GM13976 (cell line): ENCODE measurements at regions not wholly inside any gene's neighbourhood (a gene's known extent, or its start where the extent isn't known, plus 50 kb on each side); places are given as distances from the start of the nearest gene placed in this dataset.

Experiments
- DNase-seq: peaks from one replicate; pipeline ENCODE4 v3.0.0; 2012; ENCODE audit warnings: low spot score
- in situ Hi-C: fragments of 300-500 bp; cut with MboI; formaldehyde crosslinking; loops from one replicate; pipeline ENCODE4 v1.12.0; 2022; ENCODE audit warnings: low sequenced_read_pairs, mixed read lengths, inconsistent platforms; ENCODE audit not compliant: unreplicated experiment
- TF ChIP-seq, protein P1 (sequence below): IDR thresholded peaks from 2 replicates; pipeline ENCODE4 v1.5.1; 2012; ENCODE audit warnings: borderline replicate concordance, mild to moderate bottlenecking; ENCODE audit not compliant: insufficient read depth; ENCODE audit errors: extremely low read depth, missing control alignments, control extremely low read depth

DNA sequence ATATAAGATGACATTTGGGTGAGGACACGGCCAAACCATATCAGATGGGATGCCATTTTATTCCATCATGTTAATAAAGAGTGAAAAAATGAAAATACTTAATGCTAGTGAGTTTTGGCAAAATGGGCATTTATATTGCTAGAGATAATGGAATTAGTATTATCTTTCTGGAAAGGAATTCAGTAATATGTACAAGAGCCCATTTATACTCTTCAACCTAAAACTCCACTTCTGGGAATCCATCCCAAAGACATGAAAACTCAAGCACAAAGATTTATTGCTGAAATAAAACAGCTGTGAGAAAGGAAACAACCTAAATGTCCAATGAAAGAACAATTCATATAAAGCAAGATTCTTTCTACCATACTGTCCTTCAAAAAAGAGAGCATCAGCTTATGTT is 96.0 kb upstream of the TMEM168 start:
- TF ChIP-seq, protein P1, sequence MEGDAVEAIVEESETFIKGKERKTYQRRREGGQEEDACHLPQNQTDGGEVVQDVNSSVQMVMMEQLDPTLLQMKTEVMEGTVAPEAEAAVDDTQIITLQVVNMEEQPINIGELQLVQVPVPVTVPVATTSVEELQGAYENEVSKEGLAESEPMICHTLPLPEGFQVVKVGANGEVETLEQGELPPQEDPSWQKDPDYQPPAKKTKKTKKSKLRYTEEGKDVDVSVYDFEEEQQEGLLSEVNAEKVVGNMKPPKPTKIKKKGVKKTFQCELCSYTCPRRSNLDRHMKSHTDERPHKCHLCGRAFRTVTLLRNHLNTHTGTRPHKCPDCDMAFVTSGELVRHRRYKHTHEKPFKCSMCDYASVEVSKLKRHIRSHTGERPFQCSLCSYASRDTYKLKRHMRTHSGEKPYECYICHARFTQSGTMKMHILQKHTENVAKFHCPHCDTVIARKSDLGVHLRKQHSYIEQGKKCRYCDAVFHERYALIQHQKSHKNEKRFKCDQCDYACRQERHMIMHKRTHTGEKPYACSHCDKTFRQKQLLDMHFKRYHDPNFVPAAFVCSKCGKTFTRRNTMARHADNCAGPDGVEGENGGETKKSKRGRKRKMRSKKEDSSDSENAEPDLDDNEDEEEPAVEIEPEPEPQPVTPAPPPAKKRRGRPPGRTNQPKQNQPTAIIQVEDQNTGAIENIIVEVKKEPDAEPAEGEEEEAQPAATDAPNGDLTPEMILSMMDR: no peak
- in situ Hi-C loops: loop anchor here (25.0 kb wide), 1 partner anchor 324 kb away; no protein-coding TSS in a partner anchor
- no peak for DNase-seq

DNA sequence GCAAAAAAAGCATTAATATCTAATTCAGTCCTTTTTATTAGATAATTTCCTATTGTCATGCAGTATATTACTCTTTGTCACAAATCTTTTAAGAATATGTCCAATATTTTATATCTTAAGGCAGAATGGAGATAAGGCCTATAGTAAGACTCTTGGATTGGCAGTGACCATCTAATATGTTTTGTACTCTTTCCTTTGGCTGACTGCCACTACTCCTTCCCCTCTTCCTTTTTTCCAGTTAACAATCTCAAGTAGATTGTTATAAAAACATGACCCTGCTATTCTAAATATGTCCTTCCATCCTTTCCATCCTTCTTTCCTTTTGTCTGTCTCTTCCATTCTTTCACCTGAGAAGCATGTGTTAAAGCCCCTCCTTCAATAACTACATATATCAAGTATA is 92.8 kb upstream of the TMEM168 start:
- no peak for DNase-seq
- TF ChIP-seq, protein P1: no peak
- in situ Hi-C loops: loop anchor here (25.0 kb wide), 1 partner anchor 321 kb away; no protein-coding TSS in a partner anchor

DNA sequence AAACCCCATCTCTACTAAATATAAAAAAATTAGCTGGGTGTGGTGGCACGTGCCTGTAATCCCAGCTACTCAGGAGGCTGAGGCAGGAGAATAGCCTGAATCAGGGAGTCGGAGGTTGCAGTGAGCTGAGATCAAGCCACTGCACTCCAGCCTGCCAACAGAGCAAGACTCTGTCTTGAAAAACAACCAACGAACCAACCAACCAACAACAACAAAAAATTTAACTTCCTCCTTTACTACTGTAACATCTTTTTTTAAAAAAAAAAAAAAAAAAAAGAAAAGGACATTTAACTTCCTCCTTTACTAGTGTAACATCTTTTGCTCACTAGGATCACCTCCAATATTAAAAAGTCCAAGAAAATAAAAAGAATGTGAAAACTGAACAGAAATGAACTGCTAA is 92.3 kb upstream of the TMEM168 start:
- TF ChIP-seq, protein P1: no peak
- in situ Hi-C loops: loop anchor here (25.0 kb wide), 1 partner anchor 320 kb away; no protein-coding TSS in a partner anchor
- no peak for DNase-seq

DNA sequence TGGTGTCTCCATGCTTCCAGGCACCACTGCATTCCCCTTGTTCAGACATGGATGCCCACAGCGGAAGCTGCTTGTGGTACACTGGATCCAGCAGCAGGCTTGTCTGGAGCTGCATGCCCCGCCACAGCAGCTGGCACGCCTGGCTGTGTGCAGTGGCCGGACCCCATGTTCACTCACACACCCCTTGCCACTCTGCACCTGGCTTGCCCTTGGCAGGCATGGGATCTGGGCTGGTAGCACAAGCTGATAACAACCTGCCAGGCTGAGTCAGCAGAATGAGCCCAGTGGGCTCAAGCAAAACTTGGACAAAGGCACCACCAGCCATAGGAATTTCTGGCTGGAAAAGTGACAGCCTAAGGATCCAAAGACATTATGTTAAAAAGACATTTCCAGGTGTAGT is 91.8 kb upstream of the TMEM168 start:
- no peak for DNase-seq
- TF ChIP-seq, protein P1: no peak
- in situ Hi-C loops: loop anchor here (25.0 kb wide), 1 partner anchor 320 kb away; no protein-coding TSS in a partner anchor

DNA sequence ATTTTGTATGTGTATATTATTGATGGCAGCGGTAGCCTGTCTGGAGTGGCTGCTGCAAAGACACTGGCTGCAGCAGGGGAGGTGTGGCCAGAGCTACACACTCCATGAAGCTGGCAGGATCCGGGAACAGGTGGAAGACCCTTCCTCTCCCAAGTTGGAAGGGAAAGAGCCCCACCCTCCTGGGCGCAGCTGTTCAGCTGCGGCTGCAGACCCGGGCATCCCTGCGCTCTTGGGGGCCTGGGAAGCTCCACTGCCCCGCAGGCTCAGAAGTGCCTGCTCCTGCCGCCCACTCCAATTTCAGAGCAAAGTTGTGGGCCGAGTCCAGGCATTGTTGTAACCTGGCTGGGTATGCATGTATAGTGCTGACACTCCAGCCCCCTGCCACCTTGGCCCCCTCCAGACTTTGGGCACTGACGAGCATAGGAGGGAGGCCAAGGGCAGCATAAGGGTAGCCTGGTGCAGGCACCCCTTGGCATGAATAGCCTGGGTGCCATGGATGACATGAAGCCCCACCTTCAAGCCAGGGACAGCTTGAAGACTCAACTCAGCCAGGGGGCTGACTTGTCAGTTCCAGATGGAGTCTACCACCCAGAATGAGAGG is 90.7 kb upstream of the TMEM168 start:
- DNase-seq: no peak
- in situ Hi-C loops: loop anchor here (25.0 kb wide), 1 partner anchor 319 kb away; no protein-coding TSS in a partner anchor
- TF ChIP-seq, protein P1: no peak

DNA sequence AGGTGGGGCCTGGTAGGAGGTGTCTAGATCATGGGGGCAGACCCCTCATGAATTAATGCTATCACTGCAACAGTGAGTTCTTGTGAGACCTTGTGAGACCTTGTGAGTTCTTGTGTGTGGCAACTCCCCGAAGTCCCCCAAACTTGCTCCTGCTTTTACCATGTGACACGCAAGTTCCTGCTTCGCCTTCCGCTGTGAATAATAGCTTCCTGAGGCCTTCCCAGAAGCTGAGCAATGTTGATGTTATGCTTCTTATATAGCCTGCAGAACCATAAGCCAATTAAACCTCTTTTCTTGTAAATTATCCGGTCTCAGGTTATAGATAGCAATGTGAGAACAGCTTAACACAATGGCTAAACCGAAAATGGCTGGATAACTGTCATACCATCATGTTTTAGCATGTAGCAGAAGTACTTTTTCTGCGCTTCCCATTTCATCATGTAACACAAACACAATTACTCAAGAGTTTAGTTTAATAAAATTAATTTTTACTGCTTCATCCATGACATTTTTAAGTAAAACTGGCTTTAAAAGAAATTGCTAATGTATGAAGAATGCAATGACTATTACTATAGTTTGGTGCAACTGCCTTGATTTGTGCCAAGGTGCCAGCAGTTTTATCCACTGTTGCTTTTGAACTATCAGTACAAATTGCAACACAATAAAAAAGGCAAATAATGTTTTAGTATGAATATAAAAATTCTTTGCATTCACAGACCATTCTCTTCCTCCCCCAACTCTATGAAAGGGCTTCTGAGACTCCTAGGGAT is 87.7 kb upstream of the TMEM168 start:
- in situ Hi-C loops: loop anchor here (25.0 kb wide), 1 partner anchor 316 kb away; no protein-coding TSS in a partner anchor
- TF ChIP-seq, protein P1: no peak
- DNase-seq: no peak
